Keratinocyte (primary cell): ENCODE measurements at regions not wholly inside any gene's neighbourhood (a gene's known extent, or its start where the extent isn't known, plus 50 kb on each side); places are given as distances from the start of the nearest gene placed in this dataset.

Experiments
- CTCF ChIP-seq, 3 experiments: IDR thresholded peaks in 1 of 3; conservative IDR thresholded peaks in 1 of 3; optimal IDR thresholded peaks in 1 of 3; 2 replicates in 2 of 3; 3 replicates in 1 of 3; pipeline versions ENCODE3 to v1.5.1; 2011; ENCODE audit warnings: low read length in 3 of 3, mild to moderate bottlenecking in 3 of 3, moderate library complexity in 2 of 3, control low read depth in 1 of 3, inconsistent platforms in 1 of 3; ENCODE audit not compliant: insufficient read depth in 2 of 3; ENCODE audit errors: extremely low read depth in 1 of 3
- EZH2 ChIP-seq: IDR thresholded peaks from one replicate; pipeline ENCODE4 v1.6.1; 2012; ENCODE audit warnings: inconsistent platforms, mild to moderate bottlenecking, low read length, moderate library complexity

- no peak for TF ChIP-seq CTCF (optimal IDR thresholded peaks at IDR 0.05 in 1 of 3, IDR thresholded peaks at IDR 0.05 in 1 of 3, conservative IDR thresholded peaks at IDR 0.05 in 1 of 3; ENCODE audit: extremely low read depth in 1 of 3, insufficient read depth in 2 of 3, low read length in 3 of 3)
- no peak for TF ChIP-seq EZH2
These were observed 127.5 kb downstream of the PJA1 start for GRCh38 chrX:69037786-69038185.
